Stimulated activated CD4-positive, alpha-beta T cell treated with anti-CD3 and anti-CD28 coated beads, TNF-alpha, amount 100 ng/mL, for 24 hours (primary cell): ENCODE measurements at regions not wholly inside any gene's neighbourhood (a gene's known extent, or its start where the extent isn't known, plus 50 kb on each side); places are given as distances from the start of the nearest gene placed in this dataset.
"Not testable (repeated sequence)": the region's sequence is repeated elsewhere in the genome, so short reads cannot be mapped to it uniquely, and the experiment has no call there.

Experiments
- DNase-seq, 3 experiments: peaks; one replicate each; pipeline ENCODE4 v3.0.0-alpha.2; 2020; ENCODE audit warnings: low read depth in 3 of 3

DNA sequence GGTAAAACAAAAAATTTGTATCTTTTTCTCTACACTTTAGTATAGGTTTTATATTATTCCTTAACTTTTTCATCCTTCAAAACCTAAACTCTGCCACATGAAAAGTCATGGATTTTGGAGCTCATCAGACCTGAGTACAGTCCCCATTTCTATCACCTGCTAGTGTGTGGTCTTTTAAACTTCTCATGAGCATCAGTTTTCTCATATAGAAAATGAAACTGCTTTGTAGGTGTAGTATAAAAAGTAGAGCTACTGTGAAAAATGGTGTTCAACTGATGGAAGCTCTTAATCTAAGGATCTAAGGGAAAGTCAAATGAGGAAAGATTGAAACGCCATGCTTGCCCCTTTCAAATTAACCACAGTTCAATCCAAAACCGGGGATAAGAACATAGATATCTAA is 686.5 kb downstream of the MECOM start:
- no peak for DNase-seq

DNA sequence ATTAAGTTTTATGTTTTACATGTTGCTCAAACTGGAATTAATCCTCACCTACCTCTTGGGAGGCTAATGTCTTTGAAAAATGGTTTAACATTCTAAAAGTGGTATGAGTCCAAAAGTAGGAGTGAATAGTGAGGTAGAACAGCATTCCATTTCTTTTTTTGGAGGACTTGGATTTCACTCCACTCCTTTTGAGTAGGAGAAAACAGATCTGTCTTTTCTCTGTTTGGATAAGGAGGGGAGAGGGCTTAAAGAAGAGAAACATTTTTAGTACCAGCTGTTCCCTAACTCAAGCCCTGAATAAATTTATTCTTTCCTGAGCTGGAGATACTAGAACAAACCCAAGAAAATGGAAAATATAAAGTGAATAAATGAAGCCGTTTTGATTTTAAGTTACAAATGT is 687.9 kb downstream of the MECOM start:
- no peak for DNase-seq

DNA sequence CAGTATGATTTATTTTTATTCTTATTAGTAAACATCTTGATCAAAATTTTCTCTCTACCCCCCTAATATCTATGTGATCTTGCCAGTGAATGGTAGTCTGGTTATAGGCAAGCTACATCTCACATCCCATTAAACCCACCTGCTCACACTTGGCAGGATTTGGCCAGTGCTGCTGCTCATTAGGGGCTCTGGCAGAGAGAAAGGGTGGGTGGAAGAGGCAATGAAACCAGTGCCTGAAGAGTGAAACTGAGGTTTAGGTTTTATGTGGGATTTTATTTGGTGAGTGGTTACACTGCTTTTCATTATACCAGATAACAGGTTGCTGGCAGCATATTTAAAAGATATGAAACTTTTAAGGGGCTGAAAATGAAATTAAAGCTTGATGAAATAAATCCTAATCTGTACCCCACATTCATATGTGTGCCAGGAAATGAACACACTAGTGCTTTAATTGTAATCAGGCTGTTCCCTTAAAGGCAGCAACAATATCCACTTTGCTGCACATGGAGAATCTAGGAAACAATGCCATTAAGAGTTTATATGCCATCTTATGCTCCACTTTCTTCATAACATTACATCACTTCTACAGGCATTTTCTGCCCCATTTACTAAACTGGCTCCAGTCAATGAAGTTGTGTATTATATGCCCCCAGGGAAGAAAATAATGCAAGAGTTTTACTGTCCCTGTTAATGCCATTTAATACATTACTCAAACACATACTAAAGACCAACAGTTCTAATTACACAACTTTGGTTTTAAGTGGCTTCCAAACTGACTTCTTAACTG is 688.7 kb downstream of the MECOM start:
- no peak for DNase-seq

DNA sequence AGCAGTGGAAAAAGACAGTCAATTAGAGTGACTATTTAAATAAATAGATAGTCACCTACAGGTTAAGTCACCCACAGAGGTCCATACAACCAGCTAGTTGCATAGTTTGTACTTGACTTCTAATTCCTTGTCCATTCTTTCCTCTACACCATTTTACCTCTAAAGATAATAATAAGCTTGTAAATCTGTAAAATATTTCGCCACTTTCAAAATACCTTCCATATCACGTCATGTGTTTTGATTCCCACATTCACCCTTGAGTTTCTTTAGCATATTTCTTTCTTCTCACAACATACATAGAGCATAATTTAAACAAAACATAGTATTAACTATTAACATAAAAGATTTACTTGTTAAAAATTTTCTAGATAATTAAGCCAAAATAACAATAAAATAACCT is 689.6 kb downstream of the MECOM start:
- no peak for DNase-seq

DNA sequence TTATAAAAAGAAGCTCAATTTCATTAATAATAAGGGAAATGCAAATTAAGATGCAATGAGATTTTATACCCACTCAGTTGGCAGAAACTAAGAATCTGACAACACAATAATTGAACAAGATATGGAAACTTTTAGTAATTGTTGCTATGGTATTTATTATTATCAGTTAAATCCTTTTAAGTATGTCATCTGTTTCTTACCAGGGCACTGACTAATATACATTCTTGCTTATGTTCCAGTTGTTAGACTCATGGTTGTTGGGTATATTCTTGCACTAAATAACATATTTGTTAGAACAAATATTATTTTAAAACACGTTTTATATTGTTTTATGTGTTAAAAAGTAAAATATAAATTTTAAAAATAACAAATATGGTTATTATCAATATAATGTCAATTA is 690.3 kb downstream of the MECOM start:
- DNase-seq: no peak

DNA sequence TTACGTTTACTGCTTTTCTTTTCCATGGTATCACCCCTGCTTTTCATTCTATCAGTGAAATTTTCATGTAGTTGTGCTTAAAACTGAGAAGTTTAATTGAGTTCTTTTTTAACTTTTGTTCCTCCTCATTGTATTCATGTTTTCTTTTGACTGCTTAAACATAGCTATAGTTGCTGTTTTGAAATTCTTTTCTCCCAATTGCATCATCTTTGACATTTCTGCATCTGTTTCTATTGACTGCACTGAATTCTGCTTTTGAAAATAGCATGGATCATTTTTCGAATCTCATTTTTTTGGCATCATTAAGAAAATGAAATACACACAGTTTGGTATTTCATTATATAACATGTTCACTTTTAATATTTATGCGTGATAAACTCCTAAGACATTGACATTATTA is 694.9 kb downstream of the MECOM start:
- no peak for DNase-seq

DNA sequence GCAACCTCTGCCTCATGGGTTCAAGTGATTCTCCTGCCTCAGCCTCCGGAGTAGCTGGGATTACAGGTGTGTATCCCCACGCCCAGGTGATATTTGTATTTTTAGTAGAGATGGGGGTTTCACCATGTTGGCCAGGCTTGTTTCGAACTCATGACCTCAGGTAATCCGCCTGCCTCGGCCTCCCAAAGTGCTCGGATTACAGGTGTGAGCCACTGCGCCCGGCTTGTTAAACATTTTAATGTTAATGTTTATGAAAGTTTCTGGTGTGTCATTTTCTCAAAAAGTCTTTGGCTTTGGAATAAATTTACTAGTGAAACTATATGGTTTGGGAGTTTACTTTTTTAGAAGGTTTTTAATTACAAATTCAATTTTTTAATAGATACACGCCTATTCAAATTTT is 698.8 kb downstream of the MECOM start:
- no peak for DNase-seq

DNA sequence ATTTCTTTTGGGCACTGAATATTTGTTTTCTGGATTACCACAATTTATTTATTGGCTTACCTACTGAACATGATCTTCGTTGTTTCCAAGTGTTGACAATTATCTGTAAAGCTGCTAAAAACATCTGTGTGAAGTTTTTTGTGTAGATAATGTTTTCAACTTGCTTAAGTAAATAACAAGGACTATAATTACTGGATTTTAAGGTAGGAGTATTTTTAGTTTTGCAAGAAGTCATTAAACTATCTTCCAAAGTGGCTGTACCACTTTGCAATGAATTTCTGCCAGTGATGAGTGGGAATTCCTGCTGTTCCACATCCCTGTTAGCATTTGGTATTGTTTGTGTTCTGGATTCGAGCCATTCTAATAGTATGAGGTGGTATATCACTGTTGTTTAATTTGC is 702.2 kb downstream of the MECOM start:
- DNase-seq: no peak

DNA sequence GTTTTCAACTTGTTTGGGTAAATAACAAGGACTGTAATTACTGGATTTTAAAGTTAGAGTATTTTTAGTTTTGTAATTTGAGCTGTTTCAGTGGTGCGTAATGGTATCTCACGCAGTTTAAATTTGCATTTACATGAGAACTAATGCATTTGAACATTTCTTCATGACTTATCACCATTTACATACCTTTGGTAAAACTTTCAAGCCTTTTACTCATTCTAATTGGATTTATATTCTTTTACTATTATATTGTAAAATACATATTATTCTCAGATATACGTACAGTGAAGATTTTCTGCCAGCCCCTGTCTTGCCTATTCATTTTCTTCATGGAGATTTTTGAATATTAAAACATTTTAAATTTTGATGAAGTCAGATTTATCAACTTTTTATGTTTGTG is 703.8 kb downstream of the MECOM start:
- DNase-seq: no peak

DNA sequence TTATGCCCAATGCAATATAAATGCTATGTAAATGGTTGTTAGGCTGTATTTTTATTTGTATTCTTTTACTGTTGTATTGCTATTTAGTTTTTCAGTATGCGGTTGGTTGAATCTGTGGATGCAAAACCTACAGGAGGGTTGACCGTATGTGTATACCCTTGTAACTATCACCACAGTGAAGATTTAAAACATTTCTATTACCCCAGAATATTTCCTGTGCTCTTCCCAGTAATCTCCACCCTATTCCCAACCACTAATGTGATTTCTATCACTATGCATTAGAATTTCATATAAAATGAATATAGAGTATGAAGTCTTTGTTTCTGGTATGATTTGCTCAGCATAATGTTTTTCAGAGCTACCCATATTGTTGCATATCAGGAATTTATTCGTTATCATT is 705.0 kb downstream of the MECOM start:
- DNase-seq: no peak

DNA sequence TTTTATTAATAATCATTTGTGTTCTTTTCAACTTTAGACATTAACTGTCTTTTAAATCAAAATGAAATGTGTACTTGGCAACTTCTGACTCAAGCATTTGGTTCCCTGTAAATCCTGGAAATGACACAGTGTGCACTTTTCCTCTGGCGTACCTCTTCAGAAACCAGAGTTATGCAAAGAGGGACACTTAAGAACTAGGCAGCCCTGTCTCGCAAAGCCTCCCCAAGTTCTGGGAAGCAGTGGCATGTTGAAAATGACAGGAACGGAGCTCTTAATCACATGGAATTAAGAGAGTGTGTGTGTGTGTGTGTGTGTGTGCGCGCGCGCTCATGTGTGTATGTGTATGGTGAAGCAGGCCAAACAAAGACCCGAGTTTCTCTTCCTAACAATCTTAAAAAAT is 707.4 kb downstream of the MECOM start:
- no peak for DNase-seq

DNA sequence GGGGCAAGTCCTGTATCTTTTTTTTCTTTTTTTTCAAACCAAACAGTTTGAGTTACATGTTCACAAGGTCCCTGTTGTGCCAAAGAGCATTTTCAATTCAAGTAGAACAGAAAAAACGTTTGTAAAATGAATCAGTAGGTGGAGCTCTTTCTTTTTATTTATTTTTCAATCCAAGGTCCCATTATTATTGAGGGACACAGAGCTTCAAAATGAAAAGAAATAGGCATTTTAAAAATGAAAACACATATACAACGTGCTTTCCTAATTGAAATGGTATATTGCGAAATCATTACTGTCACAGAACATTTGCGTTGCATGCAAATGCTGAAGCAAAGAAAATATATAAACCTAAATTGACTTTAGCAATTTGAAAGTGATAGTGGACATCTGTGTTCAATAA is 711.0 kb downstream of the MECOM start:
- no peak for DNase-seq

DNA sequence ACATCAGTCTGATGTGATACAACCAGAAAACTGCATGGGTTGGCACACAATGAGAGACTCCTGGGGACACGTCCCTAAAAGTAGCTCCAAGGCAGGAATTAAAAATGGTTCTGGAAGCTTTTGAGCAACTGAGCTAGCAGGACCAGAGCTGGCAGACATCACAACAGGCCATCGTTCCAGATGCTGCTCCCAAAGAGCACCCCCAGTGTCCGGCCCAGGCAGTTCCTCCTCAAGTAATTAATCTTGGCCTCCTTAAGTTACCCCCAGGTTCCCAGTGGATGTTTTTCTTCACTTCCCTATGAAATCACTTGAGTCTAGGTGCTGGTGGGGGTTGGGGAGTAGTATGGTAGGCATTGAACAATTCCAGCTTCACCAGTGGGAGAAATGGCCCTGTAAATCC is 711.6 kb downstream of the MECOM start:
- no peak for DNase-seq

DNA sequence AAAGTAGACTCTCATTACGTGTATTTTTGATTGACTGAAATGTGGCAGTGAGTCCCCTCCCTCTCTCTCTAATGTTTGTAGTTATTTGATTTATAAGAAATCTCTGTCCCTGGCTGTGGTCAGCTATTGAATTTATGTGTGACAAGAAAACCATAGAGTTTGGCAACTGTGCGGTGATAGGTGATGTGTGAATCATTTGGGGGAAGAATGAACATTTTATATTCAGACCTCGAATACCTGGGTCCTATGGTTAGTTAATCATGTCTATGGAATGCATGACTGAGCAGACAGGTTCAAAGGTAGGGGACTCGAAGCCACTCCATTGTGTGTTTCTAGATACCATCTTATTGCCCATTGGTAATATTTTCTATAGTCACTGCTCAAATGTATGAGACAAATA is 712.1 kb downstream of the MECOM start:
- DNase-seq: no peak

DNA sequence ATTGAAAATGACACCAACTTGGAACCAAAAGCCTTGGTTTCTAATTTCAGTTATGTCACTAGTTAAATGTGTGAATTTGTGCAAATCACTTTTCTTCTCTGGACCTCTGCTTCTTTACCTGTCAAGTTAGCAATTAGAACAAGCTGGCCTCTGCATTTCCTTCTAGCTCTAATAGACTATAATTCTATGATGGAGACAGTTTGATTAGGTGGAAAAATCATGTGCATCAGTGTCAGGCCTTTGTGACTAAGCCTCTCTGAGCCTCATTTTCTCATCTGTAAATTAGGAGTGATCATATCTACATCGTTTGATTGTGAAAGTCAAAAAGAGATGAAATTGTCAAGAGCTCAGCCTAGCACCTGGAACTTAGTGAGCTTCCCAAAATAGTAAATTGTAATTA is 712.9 kb downstream of the MECOM start:
- no peak for DNase-seq

DNA sequence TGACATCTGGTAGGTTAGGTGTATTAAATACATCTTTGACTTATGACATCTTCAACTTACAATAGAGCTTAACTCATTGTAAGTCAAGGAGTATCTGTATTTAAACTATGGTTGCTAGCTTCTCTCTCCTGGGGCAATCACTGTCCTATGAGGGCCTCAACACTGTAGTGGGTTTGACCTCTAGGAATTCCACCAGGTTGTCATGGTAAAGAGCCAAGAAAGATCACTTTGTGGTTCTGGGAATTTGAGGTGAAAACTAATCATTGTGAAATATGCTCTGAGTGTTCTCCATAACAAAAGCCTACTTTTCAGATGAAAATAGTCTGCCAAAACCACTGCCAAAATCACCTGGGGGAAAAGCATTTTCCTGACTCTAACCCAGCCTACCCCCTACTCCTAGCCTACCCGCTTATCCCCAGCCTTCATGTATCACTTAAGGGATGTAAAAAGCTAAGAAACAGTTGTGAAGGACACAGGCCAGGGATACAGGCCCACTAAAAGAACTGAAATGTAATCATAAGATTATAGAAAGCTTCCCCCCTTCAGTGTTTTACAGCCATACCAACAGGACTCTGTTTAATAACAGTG is 723.8 kb downstream of the MECOM start:
- no peak for DNase-seq

DNA sequence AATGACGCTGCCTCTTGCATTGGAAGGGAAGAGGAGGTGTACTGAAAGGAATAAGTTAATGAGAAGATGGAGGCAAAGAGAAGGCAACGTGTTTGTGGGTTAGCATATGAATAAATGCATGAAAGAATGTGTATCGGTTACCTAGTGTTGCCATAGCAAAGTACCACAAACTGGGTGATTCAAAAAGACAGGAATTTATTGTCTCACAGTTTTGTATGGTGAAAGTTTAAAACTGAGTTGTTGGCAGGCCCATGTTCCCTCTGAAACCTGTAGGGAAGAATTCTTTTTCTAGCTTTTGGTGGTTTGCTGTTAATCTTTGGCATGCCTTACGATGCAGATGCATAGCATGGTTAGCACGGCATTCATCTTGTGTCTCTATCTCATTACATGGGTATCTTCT is 729.9 kb downstream of the MECOM start:
- no peak for DNase-seq

DNA sequence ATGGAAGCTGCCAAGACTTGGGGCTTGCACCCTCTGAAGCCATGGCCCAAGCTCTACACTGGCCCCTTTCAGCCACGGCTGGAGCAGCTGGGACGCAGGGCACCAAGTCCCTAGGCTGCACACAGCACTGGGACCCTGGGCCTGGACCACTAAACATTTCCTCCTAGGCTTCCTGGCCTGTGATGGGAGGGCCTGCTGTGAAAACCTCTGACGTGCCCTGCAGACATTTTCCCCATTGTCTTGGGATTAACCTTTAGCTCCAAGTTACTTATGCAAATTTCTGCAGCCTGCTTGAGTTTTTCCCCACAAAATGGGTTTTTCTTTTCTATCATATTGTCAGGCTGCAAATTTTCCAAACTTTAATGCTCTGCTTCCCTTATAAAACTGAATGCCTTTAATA is 733.5 kb downstream of the MECOM start:
- DNase-seq: not testable (repeated sequence)

DNA sequence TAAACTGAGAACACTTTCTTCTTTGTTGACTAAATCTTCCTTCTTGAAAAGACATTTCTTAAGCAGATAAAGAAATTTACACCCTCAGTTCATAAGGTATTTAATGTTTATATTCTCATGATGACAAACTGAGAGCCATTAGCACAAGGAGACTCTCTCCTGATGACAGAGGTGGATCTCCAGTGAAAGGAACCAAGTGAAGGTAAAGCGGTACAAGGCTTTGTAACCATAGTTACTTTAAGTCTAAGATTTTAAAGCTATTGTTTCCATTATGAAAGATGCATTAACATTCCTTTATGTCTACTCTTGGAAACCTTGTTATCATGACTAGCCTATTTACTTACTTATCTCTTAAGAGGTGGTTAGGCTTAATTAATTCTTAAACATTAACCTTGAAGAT is 737.1 kb downstream of the MECOM start:
- DNase-seq: no peak

DNA sequence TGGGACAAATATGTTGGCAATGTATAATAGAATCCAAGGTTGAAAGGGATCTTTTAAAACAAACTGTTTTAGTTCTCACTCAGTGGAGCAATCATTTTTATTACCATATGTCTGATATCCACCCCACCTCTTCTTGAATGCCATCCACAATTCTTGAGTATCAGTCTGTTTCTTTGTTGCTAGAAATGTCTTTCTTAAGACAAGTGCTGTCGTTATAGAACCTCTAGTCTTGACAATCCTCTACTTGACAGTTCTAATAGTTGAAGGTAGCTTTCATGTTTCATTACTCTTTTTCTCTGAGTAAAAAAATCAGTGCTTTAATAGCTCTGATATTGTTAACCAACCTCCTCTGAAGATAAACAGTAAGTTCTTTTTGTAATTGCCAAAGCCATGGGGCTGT is 737.9 kb downstream of the MECOM start:
- no peak for DNase-seq

DNA sequence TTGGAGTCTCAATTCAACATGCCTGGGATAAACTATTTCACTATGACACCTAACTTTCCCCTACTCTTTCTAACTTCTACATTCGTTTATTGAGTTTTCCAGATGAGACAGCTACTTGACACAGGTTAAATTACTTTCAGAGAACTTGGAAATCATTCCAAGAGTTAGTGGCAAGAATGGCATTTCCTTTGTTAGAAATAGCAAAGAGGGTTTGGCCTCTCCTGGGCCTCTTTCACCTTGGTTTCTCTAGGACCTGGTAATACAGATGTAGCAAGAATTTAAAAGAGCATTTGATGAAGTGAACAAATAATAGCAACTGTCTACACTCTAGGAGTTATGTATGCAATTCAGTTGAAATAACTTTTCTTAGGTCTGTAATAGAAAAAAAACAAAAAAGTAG is 748.9 kb downstream of the MECOM start:
- no peak for DNase-seq

DNA sequence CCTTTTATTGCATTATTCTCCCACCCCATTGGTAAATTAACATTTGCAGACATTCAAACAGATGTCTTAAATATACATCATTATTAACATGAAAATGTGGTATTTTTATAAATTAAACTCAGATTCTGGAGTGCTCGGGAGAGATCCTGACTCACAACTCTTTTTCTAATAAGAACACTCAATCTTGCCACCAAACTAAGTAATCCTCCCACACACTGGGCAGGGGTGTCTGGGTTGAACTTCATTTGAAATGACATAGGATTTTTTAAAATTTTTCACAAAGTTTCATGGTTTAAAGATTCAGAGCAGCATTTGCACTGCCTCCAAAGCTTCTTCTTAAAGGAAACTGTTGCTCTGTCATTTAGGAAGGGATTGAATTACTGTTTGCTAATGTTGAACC is 754.3 kb downstream of the MECOM start:
- DNase-seq: no peak

DNA sequence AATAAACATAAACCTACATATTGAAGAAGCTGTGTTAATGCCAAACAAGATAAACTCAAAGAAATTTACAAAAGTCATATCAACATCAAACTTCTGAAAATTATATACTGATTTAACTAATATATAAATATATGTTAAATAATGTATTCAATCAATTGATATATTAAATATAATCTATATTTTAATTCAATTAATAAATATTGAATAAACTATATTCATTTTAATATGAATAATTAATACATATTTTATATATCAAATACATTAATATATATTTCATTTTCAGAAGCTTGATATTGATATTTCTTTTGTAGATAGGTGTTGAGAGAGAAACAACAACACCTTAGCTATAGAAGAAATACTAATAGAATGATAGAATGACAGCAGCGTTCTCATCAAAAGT is 768.1 kb downstream of the MECOM start:
- no peak for DNase-seq

DNA sequence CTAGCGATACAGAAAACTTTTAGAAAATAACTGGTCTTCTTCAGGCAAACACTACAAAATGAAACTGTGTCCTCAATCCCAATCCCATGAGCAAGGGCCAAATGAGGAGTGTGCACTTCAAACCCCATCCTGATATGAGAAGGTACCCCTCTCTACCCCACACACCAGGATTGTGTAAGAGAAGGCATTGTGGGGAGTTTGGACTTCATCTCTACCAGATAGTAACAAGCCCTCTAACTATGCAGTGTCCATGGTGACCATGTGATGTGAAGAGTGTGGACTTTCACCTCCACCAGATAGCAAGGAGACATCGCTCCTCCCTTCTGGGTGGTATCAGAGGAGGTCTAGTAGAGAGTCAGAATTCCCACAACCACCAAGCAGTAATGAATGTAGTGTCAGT is 769.3 kb downstream of the MECOM start:
- DNase-seq: no peak
